ENCODE measurements at regions not wholly inside any gene's neighbourhood (a gene's known extent, or its start where the extent isn't known, plus 50 kb on each side); places are given as distances from the start of the nearest gene placed in this dataset.
A peak's percentile ranks its signal among the peaks of the same experiment; 100 is the strongest.

DNA sequence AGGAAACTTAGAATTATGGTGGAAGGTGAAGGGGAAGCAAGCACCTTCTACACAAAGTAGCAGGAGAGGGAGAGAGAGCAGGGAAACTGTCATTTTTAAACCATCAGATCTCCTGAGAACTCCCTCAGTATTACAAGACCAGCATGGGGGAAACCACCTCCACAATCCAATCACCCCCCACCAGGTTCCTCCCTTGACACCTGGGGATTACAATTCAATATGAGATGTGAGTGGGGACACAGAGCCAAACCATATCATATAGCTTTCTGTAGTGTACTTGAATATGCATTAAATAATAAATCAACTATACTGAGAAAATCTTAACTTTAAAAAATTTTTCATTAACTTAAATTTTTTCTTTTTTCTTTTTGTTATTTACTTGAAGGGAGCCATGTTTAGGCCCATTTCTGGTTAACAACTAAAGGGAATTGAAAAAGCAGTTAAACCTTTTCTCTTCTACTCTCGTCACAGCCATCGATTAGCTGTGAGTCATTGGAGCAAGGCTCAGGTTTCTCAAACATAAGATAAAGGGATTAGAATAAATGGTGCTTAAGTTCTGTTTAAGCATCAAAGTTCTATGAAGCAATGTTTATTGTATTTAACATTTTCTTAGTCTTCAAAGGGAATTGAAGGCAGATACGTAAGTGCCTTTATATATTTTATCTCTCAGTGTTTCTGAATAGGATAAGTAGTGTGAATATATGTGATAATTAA, 72.2 kb upstream of the DPT start (continued):
- TF ChIP-seq, protein P1, sequence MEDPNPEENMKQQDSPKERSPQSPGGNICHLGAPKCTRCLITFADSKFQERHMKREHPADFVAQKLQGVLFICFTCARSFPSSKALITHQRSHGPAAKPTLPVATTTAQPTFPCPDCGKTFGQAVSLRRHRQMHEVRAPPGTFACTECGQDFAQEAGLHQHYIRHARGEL (CRISPR knock-in tag; IDR thresholded peaks at IDR 0.05) = no peak
- TF ChIP-seq, protein P2, sequence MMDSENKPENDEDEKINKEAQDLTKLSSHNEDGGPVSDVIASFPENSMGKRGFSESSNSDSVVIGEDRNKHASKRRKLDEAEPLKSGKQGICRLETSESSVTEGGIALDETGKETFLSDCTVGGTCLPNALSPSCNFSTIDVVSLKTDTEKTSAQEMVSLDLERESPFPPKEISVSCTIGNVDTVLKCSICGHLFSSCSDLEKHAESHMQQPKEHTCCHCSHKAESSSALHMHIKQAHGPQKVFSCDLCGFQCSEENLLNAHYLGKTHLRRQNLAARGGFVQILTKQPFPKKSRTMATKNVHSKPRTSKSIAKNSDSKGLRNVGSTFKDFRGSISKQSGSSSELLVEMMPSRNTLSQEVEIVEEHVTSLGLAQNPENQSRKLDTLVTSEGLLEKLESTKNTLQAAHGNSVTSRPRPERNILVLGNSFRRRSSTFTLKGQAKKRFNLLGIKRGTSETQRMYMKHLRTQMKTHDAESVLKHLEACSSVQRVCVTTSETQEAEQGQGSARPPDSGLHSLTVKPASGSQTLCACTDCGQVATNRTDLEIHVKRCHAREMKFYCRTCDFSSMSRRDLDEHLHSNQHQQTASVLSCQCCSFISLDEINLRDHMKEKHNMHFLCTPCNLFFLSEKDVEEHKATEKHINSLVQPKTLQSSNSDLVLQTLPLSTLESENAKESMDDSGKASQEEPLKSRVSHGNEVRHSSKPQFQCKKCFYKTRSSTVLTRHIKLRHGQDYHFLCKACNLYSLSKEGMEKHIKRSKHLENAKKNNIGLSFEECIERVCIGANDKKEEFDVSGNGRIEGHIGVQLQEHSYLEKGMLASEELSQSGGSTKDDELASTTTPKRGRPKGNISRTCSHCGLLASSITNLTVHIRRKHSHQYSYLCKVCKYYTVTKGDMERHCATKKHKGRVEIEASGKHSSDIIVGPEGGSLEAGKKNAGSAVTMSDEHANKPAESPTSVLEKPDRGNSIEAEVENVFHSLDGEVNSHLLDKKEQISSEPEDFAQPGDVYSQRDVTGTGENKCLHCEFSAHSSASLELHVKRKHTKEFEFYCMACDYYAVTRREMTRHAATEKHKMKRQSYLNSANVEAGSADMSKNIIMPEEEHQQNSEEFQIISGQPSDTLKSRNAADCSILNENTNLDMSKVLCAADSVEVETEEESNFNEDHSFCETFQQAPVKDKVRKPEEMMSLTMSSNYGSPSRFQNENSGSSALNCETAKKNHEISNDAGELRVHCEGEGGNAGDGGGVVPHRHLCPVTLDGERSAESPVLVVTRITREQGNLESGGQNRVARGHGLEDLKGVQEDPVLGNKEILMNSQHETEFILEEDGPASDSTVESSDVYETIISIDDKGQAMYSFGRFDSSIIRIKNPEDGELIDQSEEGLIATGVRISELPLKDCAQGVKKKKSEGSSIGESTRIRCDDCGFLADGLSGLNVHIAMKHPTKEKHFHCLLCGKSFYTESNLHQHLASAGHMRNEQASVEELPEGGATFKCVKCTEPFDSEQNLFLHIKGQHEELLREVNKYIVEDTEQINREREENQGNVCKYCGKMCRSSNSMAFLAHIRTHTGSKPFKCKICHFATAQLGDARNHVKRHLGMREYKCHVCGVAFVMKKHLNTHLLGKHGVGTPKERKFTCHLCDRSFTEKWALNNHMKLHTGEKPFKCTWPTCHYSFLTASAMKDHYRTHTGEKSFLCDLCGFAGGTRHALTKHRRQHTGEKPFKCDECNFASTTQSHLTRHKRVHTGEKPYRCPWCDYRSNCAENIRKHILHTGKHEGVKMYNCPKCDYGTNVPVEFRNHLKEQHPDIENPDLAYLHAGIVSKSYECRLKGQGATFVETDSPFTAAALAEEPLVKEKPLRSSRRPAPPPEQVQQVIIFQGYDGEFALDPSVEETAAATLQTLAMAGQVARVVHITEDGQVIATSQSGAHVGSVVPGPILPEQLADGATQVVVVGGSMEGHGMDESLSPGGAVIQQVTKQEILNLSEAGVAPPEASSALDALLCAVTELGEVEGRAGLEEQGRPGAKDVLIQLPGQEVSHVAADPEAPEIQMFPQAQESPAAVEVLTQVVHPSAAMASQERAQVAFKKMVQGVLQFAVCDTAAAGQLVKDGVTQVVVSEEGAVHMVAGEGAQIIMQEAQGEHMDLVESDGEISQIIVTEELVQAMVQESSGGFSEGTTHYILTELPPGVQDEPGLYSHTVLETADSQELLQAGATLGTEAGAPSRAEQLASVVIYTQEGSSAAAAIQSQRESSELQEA (CRISPR knock-in tag; IDR thresholded peaks at IDR 0.05; ENCODE audit: not compliant biosample characterization) = no peak
- peak; percentile 97 for TF ChIP-seq FOSL2 (CRISPR knock-in tag; IDR thresholded peaks at IDR 0.05)
- peak; percentile 70; the same call in 1 of the 2 replicates for TF ChIP-seq TARDBP (CRISPR knock-in tag; IDR thresholded peaks at IDR 0.05)
- no peak for TF ChIP-seq POLR2A (IDR thresholded peaks at IDR 0.05; ENCODE audit: insufficient read depth in 1 of 2, low read depth in 2 of 2, low read length in 2 of 2)
- 0 out of 2 replicates have a peak, but pooled peaks have one; percentile 33 for TF ChIP-seq GFI1 (CRISPR knock-in tag; IDR thresholded peaks at IDR 0.05; ENCODE audit: borderline replicate concordance)
- TF ChIP-seq, protein P3, sequence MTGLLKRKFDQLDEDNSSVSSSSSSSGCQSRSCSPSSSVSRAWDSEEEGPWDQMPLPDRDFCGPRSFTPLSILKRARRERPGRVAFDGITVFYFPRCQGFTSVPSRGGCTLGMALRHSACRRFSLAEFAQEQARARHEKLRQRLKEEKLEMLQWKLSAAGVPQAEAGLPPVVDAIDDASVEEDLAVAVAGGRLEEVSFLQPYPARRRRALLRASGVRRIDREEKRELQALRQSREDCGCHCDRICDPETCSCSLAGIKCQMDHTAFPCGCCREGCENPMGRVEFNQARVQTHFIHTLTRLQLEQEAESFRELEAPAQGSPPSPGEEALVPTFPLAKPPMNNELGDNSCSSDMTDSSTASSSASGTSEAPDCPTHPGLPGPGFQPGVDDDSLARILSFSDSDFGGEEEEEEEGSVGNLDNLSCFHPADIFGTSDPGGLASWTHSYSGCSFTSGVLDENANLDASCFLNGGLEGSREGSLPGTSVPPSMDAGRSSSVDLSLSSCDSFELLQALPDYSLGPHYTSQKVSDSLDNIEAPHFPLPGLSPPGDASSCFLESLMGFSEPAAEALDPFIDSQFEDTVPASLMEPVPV (CRISPR knock-in tag; IDR thresholded peaks at IDR 0.05) = no peak
- no peak for TF ChIP-seq NRL (CRISPR knock-in tag; IDR thresholded peaks at IDR 0.05; ENCODE audit: borderline replicate concordance)
- TF ChIP-seq NFATC3 (CRISPR knock-in tag; IDR thresholded peaks at IDR 0.05) = no peak
- no peak for TF ChIP-seq ZNF776 (CRISPR knock-in tag; IDR thresholded peaks at IDR 0.05)
- TF ChIP-seq KLF16 (CRISPR knock-in tag; IDR thresholded peaks at IDR 0.05) = peak in 1 of 2 experiments; percentile 50; a peak in 1 of 4 replicates
- TF ChIP-seq ZBTB3 (CRISPR knock-in tag; IDR thresholded peaks at IDR 0.05; ENCODE audit: borderline replicate concordance, low read depth) = no peak
- peak; percentile 81 for TF ChIP-seq ATF1 (CRISPR knock-in tag; IDR thresholded peaks at IDR 0.05)
- peak; percentile 95; the same call in 1 of the 2 replicates for TF ChIP-seq FOXJ3 (CRISPR knock-in tag; IDR thresholded peaks at IDR 0.05; ENCODE audit: borderline replicate concordance)
- TF ChIP-seq SAFB2 (CRISPR knock-in tag; IDR thresholded peaks at IDR 0.05; ENCODE audit: borderline replicate concordance, low read depth) = no peak
- TF ChIP-seq, protein P4, sequence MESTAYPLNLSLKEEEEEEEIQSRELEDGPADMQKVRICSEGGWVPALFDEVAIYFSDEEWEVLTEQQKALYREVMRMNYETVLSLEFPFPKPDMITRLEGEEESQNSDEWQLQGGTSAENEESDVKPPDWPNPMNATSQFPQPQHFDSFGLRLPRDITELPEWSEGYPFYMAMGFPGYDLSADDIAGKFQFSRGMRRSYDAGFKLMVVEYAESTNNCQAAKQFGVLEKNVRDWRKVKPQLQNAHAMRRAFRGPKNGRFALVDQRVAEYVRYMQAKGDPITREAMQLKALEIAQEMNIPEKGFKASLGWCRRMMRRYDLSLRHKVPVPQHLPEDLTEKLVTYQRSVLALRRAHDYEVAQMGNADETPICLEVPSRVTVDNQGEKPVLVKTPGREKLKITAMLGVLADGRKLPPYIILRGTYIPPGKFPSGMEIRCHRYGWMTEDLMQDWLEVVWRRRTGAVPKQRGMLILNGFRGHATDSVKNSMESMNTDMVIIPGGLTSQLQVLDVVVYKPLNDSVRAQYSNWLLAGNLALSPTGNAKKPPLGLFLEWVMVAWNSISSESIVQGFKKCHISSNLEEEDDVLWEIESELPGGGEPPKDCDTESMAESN (CRISPR knock-in tag; conservative IDR thresholded peaks at IDR 0.05) = peak; percentile 31; the same call in 1 of the 2 replicates
- no peak for TF ChIP-seq MTA3 (CRISPR knock-in tag; IDR thresholded peaks at IDR 0.05)
- no peak for TF ChIP-seq ZNF547 (CRISPR knock-in tag; IDR thresholded peaks at IDR 0.05)
